Endodermal cell (in vitro differentiated cells): ENCODE measurements at regions not wholly inside any gene's neighbourhood (a gene's known extent, or its start where the extent isn't known, plus 50 kb on each side); places are given as distances from the start of the nearest gene placed in this dataset.

Experiments
- DNase-seq: peaks from one replicate; pipeline ENCODE4 v3.0.0-alpha.2; 2017
- H3K27ac ChIP-seq: 2 replicates; pipeline ENCODE4 v1.5.1; 2013; ENCODE audit warnings: mild to moderate bottlenecking, low read depth, low read length, moderate library complexity
- H3K27me3 ChIP-seq: 2 replicates; pipeline ENCODE4 v1.6.1; 2013; ENCODE audit warnings: mild to moderate bottlenecking, low read length, moderate library complexity; ENCODE audit not compliant: insufficient read depth, control insufficient read depth, poor library complexity, severe bottlenecking
- H3K36me3 ChIP-seq: 2 replicates; pipeline ENCODE4 v1.7.0; 2013; ENCODE audit warnings: mild to moderate bottlenecking, low read length, moderate library complexity; ENCODE audit not compliant: control insufficient read depth, insufficient read depth
- H3K4me1 ChIP-seq: one replicate; pipeline ENCODE4 v1.7.0; 2013; ENCODE audit warnings: low read length; ENCODE audit not compliant: control insufficient read depth, insufficient read depth
- H3K4me3 ChIP-seq: 2 replicates; pipeline ENCODE4 v1.5.1; 2013; ENCODE audit warnings: mild to moderate bottlenecking, low read length, moderate library complexity
- H3K9ac ChIP-seq: 2 replicates; pipeline ENCODE4 v1.6.1; 2013; ENCODE audit warnings: mild to moderate bottlenecking, low read length, moderate library complexity; ENCODE audit not compliant: poor library complexity, severe bottlenecking; ENCODE audit errors: extremely low read depth
- H3K9me3 ChIP-seq: 2 replicates; pipeline ENCODE4 v1.6.1; 2013; ENCODE audit warnings: mild to moderate bottlenecking, low read length, moderate library complexity; ENCODE audit not compliant: control insufficient read depth
- H3K27ac Mint-ChIP-seq: 2 replicates; pipeline ENCODE4 v1.8.0; 2020; ENCODE audit warnings: mixed read lengths
- H3K27me3 Mint-ChIP-seq: 2 replicates; pipeline ENCODE4 v1.8.0; 2021; ENCODE audit warnings: mild to moderate bottlenecking, mixed read lengths; ENCODE audit not compliant: insufficient read depth
- H3K36me3 Mint-ChIP-seq: 2 replicates; pipeline ENCODE4 v1.8.0; 2020; ENCODE audit warnings: low read depth, mixed read lengths
- H3K4me1 Mint-ChIP-seq: 2 replicates; pipeline ENCODE4 v1.8.0; 2020; ENCODE audit warnings: mixed read lengths
- H3K4me3 Mint-ChIP-seq: 2 replicates; pipeline ENCODE4 v1.8.0; 2020; ENCODE audit warnings: mild to moderate bottlenecking, moderate library complexity, mixed read lengths
- H3K9me3 Mint-ChIP-seq: 2 replicates; pipeline ENCODE4 v1.8.0; 2020; ENCODE audit warnings: mild to moderate bottlenecking, mixed read lengths
- WGBS, 2 experiments: methylation state at CpG; one replicate each; pipeline versions ENCODE4 v1.1.5 to v1.1.7; 2013; ENCODE audit warnings: missing lambda C conversion rate in 2 of 2, mixed read lengths in 1 of 2; ENCODE audit not compliant: insufficient coverage in 1 of 2, insufficient read length in 1 of 2; 5-methylcytosine and 5-hydroxymethylcytosine counted together
- TF ChIP-seq, protein P1 (sequence below): fragments of 200-600 bp; sonication (generic); conservative IDR thresholded peaks from 2 replicates; pipeline ENCODE4 v1.5.0; 2021; ENCODE audit warnings: antibody characterized with exemption, mild to moderate bottlenecking

DNA sequence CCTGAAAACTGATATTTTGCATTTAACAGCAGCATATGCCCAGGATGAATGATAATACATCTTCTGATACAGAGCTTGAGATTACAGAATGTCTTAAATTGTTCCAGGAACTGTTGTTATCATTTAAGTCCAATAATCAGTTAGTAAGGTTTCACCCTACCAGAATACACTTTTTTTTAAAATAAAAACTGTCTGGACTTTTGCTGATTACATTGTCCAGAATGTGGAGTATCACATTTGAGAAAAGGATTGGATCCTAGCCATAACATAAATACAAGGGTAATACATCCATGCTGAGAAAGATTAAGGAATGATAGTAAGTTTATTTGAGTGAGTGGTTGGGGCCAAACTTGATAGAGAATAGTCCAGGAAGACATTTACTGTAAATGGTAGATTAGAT lies 71.0 kb downstream of the SEPTIN7 start:
- Histone ChIP-seq H3K4me1 (peaks cover 3% of the 10 kb centered on the region), H3K27me3 (no peaks in the 10 kb centered on the region), H3K27ac (no peak overlapping the region), H3K9ac (no peak overlapping the region), H3K36me3 (peaks cover 35% of the 10 kb centered on the region), H3K9me3 (no peaks in the 10 kb centered on the region), H3K4me3 (no peak overlapping the region)
- no peak for DNase-seq
- no peaks in the 10 kb centered on the region for H3K9me3 Mint-ChIP-seq
- no peaks in the 10 kb centered on the region for H3K27me3 Mint-ChIP-seq
- TF ChIP-seq, protein P1, sequence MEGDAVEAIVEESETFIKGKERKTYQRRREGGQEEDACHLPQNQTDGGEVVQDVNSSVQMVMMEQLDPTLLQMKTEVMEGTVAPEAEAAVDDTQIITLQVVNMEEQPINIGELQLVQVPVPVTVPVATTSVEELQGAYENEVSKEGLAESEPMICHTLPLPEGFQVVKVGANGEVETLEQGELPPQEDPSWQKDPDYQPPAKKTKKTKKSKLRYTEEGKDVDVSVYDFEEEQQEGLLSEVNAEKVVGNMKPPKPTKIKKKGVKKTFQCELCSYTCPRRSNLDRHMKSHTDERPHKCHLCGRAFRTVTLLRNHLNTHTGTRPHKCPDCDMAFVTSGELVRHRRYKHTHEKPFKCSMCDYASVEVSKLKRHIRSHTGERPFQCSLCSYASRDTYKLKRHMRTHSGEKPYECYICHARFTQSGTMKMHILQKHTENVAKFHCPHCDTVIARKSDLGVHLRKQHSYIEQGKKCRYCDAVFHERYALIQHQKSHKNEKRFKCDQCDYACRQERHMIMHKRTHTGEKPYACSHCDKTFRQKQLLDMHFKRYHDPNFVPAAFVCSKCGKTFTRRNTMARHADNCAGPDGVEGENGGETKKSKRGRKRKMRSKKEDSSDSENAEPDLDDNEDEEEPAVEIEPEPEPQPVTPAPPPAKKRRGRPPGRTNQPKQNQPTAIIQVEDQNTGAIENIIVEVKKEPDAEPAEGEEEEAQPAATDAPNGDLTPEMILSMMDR = no peak
- H3K36me3 Mint-ChIP-seq = peaks cover 18% of the 10 kb centered on the region
- H3K4me1 Mint-ChIP-seq = peaks cover 12% of the 10 kb centered on the region
- H3K27ac Mint-ChIP-seq = no peak overlapping the region
- no peak overlapping the region for H3K4me3 Mint-ChIP-seq

DNA sequence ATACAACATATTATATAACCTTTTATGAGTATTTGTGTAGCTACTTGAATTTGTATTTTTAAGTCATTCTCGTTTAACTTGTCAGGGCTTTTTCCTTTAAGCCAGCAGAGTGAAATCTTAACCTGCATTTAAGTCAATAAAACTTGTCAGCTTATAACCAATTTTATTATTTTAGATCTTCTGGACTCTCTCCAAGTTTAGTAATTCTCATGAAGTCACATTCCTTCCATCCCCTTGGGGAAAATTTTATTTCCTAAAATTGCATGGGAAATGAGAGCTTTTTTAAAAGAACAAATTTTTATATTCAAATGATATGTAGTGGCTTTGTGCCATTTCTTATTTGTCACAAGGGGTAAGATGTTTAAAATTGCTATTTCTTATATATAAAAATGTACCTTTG lies 74.0 kb downstream of the SEPTIN7 start:
- Histone ChIP-seq H3K36me3 (peaks cover 20% of the 10 kb centered on the region), H3K27ac (no peak overlapping the region), H3K4me1 (peaks cover 3% of the 10 kb centered on the region), H3K9ac (no peak overlapping the region), H3K27me3 (no peaks in the 10 kb centered on the region), H3K4me3 (no peak overlapping the region), H3K9me3 (no peaks in the 10 kb centered on the region)
- Mint-ChIP-seq H3K9me3 (no peaks in the 10 kb centered on the region), H3K27ac (no peak overlapping the region), H3K36me3 (peaks cover 12% of the 10 kb centered on the region), H3K4me3 (no peak overlapping the region), H3K27me3 (no peaks in the 10 kb centered on the region), H3K4me1 (peaks cover 16% of the 10 kb centered on the region)
- DNase-seq = no peak
- TF ChIP-seq, protein P1 = no peak
- 80 to 90% methylated on average over 1 of the region's 1 CpG for WGBS, 2 experiments

DNA sequence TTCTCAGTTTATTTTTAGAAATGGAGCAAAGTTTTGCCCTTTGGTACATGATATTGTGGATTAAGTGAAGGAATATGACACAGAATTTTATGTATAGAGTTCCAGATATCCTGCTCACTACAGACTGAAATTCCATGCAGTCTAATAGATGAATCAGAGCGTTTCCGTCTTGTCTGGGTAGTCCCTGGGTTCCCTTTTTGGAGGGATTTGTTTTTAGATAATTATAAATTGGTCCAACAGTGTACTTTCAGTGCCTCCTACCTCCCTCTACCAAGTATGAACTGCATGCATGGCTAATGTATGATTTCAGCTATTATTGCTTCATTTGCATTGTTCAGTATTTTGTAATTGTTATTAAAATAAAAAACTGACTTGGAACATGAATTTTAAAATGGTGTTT lies 74.4 kb downstream of the SEPTIN7 start:
- H3K27ac ChIP-seq = no peak overlapping the region
- H3K36me3 Mint-ChIP-seq = peaks cover 12% of the 10 kb centered on the region
- 82% methylated on average over 2 of the region's 2 CpGs; no CpG with 5 or more reads in 1 of the 2 experiments for WGBS, 2 experiments

More for the DNA sequence above, 74.4 kb downstream of the SEPTIN7 start:
- no peak overlapping the region for H3K27ac Mint-ChIP-seq
- no peak overlapping the region for H3K9ac ChIP-seq
- DNase-seq = no peak
- H3K27me3 Mint-ChIP-seq = no peaks in the 10 kb centered on the region
- H3K4me1 ChIP-seq = peaks cover 3% of the 10 kb centered on the region
- no peaks in the 10 kb centered on the region for H3K9me3 ChIP-seq
- H3K4me1 Mint-ChIP-seq = peaks cover 15% of the 10 kb centered on the region
- H3K27me3 ChIP-seq = no peaks in the 10 kb centered on the region
- H3K4me3 Mint-ChIP-seq = no peak overlapping the region
- H3K9me3 Mint-ChIP-seq = no peaks in the 10 kb centered on the region
- TF ChIP-seq, protein P1 = no peak
- no peak overlapping the region for H3K4me3 ChIP-seq
- H3K36me3 ChIP-seq = peaks cover 21% of the 10 kb centered on the region
